Right cardiac atrium (tissue), 5 donors: ENCODE measurements at regions not wholly inside any gene's neighbourhood (a gene's known extent, or its start where the extent isn't known, plus 50 kb on each side); places are given as distances from the start of the nearest gene placed in this dataset.
"Not testable (repeated sequence)": the region's sequence is repeated elsewhere in the genome, so short reads cannot be mapped to it uniquely, and the experiment has no call there.

Source experiments
- ATAC-seq, 2 donors: fragments of 200-7000 bp; cut with Tn5 transposase; one replicate each; pipeline versions ENCODE4 v1.8.0 to v1.9.1; 2020; ENCODE audit warnings: moderate library complexity in 2 of 2, mild to moderate bottlenecking in 1 of 2
- DNase-seq, 3 donors: peaks; one replicate each; pipeline ENCODE4 v3.0.0-alpha.2; 2020
- H3K27ac ChIP-seq: one replicate; pipeline ENCODE4 v1.5.1; 2013; ENCODE audit warnings: mild to moderate bottlenecking, low read length, control low read depth, moderate library complexity
- H3K27me3 ChIP-seq: one replicate; pipeline ENCODE4 v1.6.1; 2013; ENCODE audit not compliant: control insufficient read depth, insufficient read depth
- H3K4me1 ChIP-seq: one replicate; pipeline ENCODE4 v1.6.1; 2013; ENCODE audit warnings: low read length; ENCODE audit not compliant: control insufficient read depth, insufficient read depth
- H3K4me3 ChIP-seq: one replicate; pipeline ENCODE4 v1.5.1; 2013; ENCODE audit warnings: low read length, control low read depth
- H3K9me3 ChIP-seq: one replicate; pipeline ENCODE4 v1.6.1; 2013; ENCODE audit warnings: low read length; ENCODE audit not compliant: control insufficient read depth
- WGBS: extraction: QIAGEN DNeasy Blood & Tissue Kit; methylation state at CpG from one replicate; pipeline ENCODE4 v1.1.7; 2013; 5-methylcytosine and 5-hydroxymethylcytosine counted together
- intact Hi-C, 4 donors: fragments of 100-400 bp; cut with DNase I; formaldehyde crosslinking; loops; one replicate each; pipeline versions ENCODE4 v1.11.0 to v1.14.0; 2022 to 2023
- donor health status: healthy with polysubstance abuse.
- donor health status: DM: no; HTN: yes; CAD: no.
- donor health status: DM: no; HTN: no; CAD: no.
- donor health status: DM: no; HTN: yes; CAD: no; lungs with severe emphysema.
- donor health status: DM: yes; HTN: yes; CAD: no.

GRCh38 chr6:21877037-21877436, 283.5 kb downstream of the SOX4 start:
- intact Hi-C loops, DNase-seq: not testable (repeated sequence)

DNA sequence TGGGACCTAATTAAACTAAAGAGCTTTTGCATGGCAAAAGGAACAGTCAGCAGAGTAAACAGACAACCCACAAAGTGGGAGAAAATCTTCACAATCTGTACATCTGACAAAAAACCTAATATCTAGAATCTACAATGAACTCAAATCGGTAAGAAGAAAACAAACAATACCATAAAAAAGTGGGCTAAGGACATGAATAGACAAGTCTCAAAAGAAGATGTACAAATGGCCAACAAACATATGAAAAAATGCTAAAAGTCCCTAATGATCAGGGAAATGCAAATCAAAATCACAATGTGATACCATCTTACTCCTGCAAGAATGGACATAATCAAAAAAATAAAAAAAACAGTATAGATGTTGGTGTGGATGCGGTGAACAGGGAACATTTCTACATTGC, 286.7 kb downstream of the SOX4 start:
- H3K27ac ChIP-seq, H3K27me3 ChIP-seq, H3K4me3 ChIP-seq, H3K4me1 ChIP-seq, H3K9me3 ChIP-seq, DNase-seq, intact Hi-C loops, ATAC-seq: not testable (repeated sequence)
- WGBS, result 97% methylated on average over 2 of the region's 2 CpGs

More at GRCh38 chr6:21877037-21877436, 283.5 kb downstream of the SOX4 start:
- WGBS, result 94% methylated on average over 4 of the region's 4 CpGs
- H3K27ac ChIP-seq, H3K9me3 ChIP-seq, H3K4me3 ChIP-seq, ATAC-seq, H3K4me1 ChIP-seq, H3K27me3 ChIP-seq: not testable (repeated sequence)

DNA sequence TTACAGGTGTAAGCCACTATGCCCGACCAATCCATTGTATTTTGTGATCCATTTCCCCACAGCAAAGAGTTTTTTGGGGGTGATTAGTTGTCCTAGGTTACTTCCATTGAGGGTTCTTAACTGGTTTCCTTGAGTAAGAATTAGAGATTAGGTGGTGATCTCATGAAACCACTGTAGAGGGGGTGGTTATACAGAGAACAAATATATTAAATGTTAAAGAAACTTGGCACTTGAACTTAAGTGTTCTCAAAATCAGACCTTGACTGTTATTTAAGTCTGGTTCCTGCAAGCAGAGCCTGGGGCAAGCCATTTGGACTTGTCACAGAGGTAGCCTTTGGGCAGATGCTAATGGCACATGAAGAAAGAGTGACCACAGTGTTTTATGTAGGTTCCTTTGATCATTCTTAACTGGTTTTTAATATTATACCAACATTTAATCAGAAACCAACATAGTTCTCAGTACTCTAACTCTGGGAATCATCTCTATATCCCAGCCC, 288.5 kb downstream of the SOX4 start:
- H3K27me3 ChIP-seq, result no peaks in the 10 kb centered on the region
- H3K4me1 ChIP-seq, result no peaks in the 10 kb centered on the region
- ATAC-seq (no peak), DNase-seq (no peak)
- no peaks in the 10 kb centered on the region for H3K9me3 ChIP-seq
- 96% methylated on average over 1 of the region's 1 CpG for WGBS
- intact Hi-C loops, result no loop called here
- no peak overlapping the region for H3K4me3 ChIP-seq
- H3K27ac ChIP-seq, result no peak overlapping the region

DNA sequence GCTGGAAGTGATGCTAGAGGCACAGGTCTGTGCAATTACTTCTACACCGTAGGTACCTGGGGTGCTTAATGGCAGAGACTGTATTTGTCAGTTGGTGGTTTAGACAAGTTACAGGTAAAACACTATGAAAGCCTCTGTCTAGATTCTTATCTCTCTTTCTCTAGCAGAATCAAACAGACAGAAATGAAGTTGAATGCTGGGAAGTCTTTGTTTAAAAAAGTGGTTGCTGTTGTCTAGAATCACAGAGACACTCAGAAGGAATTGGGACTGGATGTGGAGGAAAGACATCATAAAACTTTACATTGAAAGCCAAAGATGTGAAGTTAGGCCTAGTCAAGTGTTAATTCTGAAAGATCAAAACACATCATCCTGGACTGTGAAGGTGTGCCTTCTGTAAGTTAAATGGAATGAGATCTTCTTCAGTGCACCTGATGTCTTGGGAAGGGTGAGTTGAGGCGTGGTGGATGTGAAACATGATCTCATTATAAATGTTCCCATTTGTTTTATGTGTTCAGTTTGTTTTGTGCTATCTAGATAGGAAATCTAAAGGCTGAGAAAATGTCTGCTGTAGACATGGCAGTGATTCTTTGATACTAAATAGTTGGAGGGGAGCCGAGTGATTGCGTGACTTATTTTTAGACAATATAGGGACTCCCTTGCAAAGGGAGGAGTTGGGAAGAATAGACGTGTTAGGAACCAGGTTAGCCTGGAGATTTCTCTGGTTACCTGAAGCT, 290.2 kb downstream of the SOX4 start:
- intact Hi-C loops, result no loop called here
- ATAC-seq (no peak), DNase-seq (no peak)
- WGBS, result 79% methylated on average over 5 of the region's 5 CpGs
- Histone ChIP-seq H3K4me3 (no peak overlapping the region), H3K9me3 (no peaks in the 10 kb centered on the region), H3K27ac (no peak overlapping the region), H3K27me3 (no peaks in the 10 kb centered on the region), H3K4me1 (peaks cover 3% of the 10 kb centered on the region)

DNA sequence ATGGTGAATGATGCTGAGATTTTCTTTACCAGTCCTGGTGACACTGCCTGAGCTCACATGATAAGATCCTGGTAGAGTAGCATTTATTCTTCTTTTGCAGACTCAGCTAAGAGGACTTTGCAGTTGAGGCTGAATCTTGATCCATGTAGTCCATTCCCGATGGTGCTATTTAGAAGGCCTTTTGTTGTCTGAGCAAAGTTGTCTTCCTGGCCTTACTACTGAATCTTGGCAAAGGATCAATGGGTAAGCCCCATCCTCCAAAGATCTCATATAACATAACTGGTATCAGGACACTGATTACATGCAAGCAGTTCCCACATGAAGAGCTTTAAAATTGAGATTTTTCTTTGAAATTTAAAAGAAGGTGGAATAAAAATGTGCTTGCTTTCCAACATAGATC, 291.6 kb downstream of the SOX4 start:
- 27% methylated on average over 1 of the region's 1 CpG for WGBS
- Histone ChIP-seq H3K9me3 (no peaks in the 10 kb centered on the region), H3K27me3 (no peaks in the 10 kb centered on the region), H3K27ac (peak overlapping the region; percentile 13), H3K4me1 (peaks cover 3% of the 10 kb centered on the region), H3K4me3 (no peak overlapping the region)
- ATAC-seq (no peak), DNase-seq (no peak)
- intact Hi-C loops, result no loop called here

DNA sequence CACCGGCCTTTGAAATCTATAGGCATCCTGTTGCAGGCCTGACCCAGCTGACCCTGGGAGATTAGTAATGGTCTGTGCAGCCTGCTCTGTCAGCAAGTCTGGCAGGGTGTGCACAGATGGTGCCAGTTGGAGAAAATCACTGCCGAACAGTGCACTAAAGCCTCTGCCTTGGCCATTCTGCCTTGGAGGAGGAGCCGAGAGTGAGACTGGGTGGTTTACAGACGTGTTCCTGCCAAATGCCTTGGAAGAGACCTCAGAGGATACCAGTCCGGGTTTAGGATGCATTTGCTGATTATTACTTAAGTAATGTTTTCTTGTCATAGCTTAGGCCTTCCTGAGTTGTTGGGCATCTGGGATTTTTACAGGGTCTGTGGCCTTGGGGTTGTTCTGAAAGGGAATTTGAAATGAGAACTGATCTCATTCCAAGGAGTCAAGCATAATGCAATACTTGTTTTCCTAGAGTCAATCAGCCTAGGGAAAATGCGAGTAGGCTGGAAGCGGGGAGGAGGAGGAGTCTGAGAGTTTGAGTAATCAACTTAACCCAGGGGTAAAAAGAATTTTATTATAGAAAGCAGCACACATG, 292.1 kb downstream of the SOX4 start:
- peak; percentile 92 to 95 for ATAC-seq
- Histone ChIP-seq H3K9me3 (no peaks in the 10 kb centered on the region), H3K4me3 (no peak overlapping the region), H3K27me3 (no peaks in the 10 kb centered on the region), H3K27ac (peak overlapping the region; percentile 87), H3K4me1 (peaks cover 3% of the 10 kb centered on the region)
- 37% methylated on average over 7 of the region's 7 CpGs for WGBS
- peak; percentile 74 to 87 (median 81) for DNase-seq
- intact Hi-C loops, result no loop called here

DNA sequence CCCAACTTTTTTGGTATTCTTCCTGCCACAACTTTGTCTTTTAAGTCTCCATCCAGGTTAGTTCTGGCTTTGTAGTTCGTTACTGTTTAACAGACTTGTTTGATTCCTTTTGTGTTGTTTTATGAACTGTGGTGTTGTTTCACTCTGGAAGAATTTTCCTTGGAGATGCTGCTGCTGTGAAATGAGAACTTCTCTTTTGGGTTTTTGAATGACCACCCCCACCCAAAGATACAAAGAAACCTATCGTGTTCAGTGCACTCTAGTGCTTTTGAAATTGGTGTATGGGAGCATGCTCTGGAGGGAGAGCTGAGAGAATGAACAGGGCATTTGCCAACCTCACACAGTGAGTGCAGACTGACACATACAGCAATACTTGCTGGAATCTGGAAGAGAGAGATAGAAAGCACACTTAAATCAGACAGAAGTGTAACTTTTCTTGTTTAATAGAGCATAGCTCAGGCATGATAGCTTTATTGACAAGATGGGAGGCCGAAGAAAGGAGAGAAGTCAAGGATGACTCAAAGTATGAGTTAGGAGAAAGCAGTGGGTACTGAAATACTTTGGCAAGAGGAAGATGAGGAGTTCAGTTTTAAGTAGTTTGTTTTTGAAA, 293.1 kb downstream of the SOX4 start:
- H3K9me3 ChIP-seq, result no peaks in the 10 kb centered on the region
- H3K4me3 ChIP-seq, result no peak overlapping the region
- 64% methylated on average over 3 of the region's 3 CpGs for WGBS
- intact Hi-C loops, result no loop called here
- H3K27me3 ChIP-seq, result no peaks in the 10 kb centered on the region
- peaks cover 3% of the 10 kb centered on the region for H3K4me1 ChIP-seq
- DNase-seq (no peak), ATAC-seq (peak in 1 of 2 donors; percentile 35)
- H3K27ac ChIP-seq, result no peak overlapping the region

DNA sequence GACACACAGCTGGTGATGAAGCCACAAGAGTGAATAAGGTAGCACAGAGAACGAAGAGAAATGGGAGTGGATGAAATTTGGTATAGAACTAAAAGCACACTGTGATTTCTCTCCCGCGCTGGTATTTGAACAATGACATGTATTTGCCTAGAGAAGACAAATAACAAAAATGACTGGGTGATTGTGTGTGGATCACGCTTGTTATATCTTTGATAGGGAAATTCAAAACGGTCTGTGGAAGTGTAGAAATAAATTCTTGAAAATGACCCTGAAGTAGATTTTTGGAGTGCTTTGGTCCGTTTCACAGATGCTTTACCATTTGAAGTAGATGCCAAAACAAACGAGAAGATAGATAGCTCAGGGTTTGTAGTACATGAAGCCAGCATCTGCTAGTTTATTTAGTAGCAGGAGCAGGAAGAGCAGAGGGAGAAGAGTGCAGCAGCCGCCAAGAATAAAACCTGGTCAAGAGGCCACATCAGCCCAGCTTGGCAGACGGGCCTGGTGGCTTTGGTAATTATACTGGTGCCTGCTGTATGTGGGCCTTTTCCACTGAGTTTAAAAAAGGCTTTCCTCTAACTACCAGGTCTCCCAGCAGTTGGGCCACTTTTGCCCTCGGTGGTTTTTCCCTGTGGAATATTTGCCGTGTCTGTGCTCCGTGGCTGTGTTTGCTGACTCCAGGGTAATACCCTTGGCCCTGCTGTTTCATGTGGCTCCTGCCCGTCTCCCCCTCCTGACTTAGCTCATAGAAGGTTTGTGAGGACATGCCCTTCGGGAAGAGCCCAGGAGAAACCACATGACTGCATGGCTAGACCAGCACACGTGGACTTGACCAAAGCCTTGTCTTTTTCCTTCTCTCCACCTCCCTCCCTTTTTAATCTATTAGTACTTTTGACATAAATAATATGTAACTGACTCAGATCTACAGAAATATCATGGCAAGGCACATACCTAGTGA, 294.0 kb downstream of the SOX4 start:
- no peak overlapping the region for H3K4me3 ChIP-seq
- 36% methylated on average over 15 of the region's 15 CpGs for WGBS
- no peak overlapping the region for H3K27ac ChIP-seq
- no peaks in the 10 kb centered on the region for H3K9me3 ChIP-seq
- intact Hi-C loops, result no loop called here
- ATAC-seq (peak; percentile 61 to 76), DNase-seq (peak in 2 of 3 donors; percentile 68 to 76)
- no peaks in the 10 kb centered on the region for H3K27me3 ChIP-seq
- peaks cover 3% of the 10 kb centered on the region for H3K4me1 ChIP-seq

DNA sequence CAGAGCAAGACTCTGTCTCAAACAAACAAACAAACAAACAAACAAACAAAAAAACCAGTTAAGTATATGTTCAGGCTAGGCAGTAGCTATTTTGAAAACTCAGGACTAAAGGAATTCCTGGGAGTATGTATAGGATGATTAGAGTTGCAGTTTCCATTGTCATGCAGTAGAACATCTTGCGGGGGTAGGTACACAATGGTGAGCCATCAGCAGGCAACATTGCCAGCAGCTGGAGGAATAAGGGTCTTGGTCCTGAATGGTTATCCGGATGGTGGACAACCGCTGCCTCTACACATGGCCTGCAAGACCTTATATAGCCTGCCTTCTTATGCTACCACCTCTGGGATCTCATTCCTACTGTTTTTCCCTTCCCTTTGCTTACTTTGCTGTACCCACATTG, 297.5 kb downstream of the SOX4 start:
- ATAC-seq (no peak), DNase-seq (no peak)
- Histone ChIP-seq H3K9me3 (no peaks in the 10 kb centered on the region), H3K27me3 (no peaks in the 10 kb centered on the region), H3K4me1 (peaks cover 3% of the 10 kb centered on the region), H3K27ac (no peak overlapping the region), H3K4me3 (no peak overlapping the region)
- intact Hi-C loops, result no loop called here
- WGBS, result 98% methylated on average over 3 of the region's 3 CpGs

DNA sequence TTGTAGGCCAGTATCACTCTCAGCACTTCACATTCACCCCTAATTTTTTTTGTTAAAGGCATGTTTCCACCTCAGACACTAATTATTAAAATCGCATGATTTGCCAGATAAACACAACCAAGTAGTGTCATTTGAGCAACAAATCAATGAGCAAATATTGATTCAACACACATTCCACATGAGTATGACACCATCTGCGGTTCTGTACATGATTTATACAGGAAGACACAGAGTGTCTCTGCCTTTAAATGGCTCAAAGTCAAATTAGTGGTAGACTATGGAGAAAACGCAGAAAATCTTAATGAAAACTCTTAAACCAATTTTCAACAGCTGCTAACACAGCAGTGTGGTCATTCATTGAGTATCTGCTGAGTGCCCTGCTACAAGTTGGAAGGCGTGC, 300.2 kb downstream of the SOX4 start:
- no peak overlapping the region for H3K27ac ChIP-seq
- 94% methylated on average over 4 of the region's 4 CpGs for WGBS
- ATAC-seq, result no peak
- intact Hi-C loops, result no loop called here
- H3K9me3 ChIP-seq, result no peaks in the 10 kb centered on the region
- H3K4me1 ChIP-seq, result no peaks in the 10 kb centered on the region
- no peaks in the 10 kb centered on the region for H3K27me3 ChIP-seq
- no peak overlapping the region for H3K4me3 ChIP-seq
- DNase-seq, result no peak
